ENCODE measurements at regions not wholly inside any gene's neighbourhood (a gene's known extent, or its start where the extent isn't known, plus 50 kb on each side); places are given as distances from the start of the nearest gene placed in this dataset.

- TF ChIP-seq ARNTL (CRISPR knock-in tag; IDR thresholded peaks at IDR 0.05; ENCODE audit: borderline replicate concordance, low read depth) = no peak
- TF ChIP-seq RARB (CRISPR knock-in tag; IDR thresholded peaks at IDR 0.05) = no peak
- TF ChIP-seq ZNF565 (CRISPR knock-in tag; conservative IDR thresholded peaks at IDR 0.05; ENCODE audit: low read depth) = no peak
- TF ChIP-seq POU6F1 (CRISPR knock-in tag; IDR thresholded peaks at IDR 0.05; ENCODE audit: borderline replicate concordance, low read depth) = no peak
- TF ChIP-seq ZNF8 (CRISPR knock-in tag; IDR thresholded peaks at IDR 0.05) = no peak
- no peak for TF ChIP-seq ZFP30 (CRISPR knock-in tag; IDR thresholded peaks at IDR 0.05)
- TF ChIP-seq CREB5 (CRISPR knock-in tag; IDR thresholded peaks at IDR 0.05; ENCODE audit: low read depth) = no peak
- no peak for TF ChIP-seq PATZ1 (CRISPR knock-in tag; IDR thresholded peaks at IDR 0.05; ENCODE audit: borderline replicate concordance)
- no peak for TF ChIP-seq PPARA (CRISPR knock-in tag; IDR thresholded peaks at IDR 0.05; ENCODE audit: borderline replicate concordance)
- TF ChIP-seq ISL1 (CRISPR knock-in tag; IDR thresholded peaks at IDR 0.05) = no peak
These were observed 124.3 kb upstream of the OR9Q1 start for GRCh38 chr11:57899378-57899777.

Data from SK-N-SH treated with all-trans-retinoic acid at 6 μM for 48 hours (cell line).